ENCODE measurements at regions not wholly inside any gene's neighbourhood (a gene's known extent, or its start where the extent isn't known, plus 50 kb on each side); places are given as distances from the start of the nearest gene placed in this dataset.

- Histone ChIP-seq H4K91ac (ENCODE audit: low read depth, low read length, poor library complexity) (no peak overlapping the region), H3K4me3 (ENCODE audit: low read length in 2 of 2) (no peak overlapping the region), H3K27me3 (ENCODE audit: control insufficient read depth in 3 of 3, insufficient read depth in 3 of 3, low read depth in 1 of 3, low read length in 3 of 3) (no peaks in the 10 kb centered on the region), H3K9ac (ENCODE audit: low read depth, low read length, poor library complexity) (no peak overlapping the region), H2AK5ac (ENCODE audit: low read depth, low read length) (no peak overlapping the region), H2BK12ac (ENCODE audit: low read length) (no peak overlapping the region), H3K9me3 (replicated peaks in 1 of 2; ENCODE audit: control insufficient read depth in 2 of 2, insufficient read depth in 1 of 2, low read depth in 1 of 2, low read length in 2 of 2) (no peaks in the 10 kb centered on the region), H4K8ac (ENCODE audit: low read depth, low read length) (no peak overlapping the region), H3K4me2 (ENCODE audit: insufficient read depth, low read length, poor library complexity, severe bottlenecking) (no peak overlapping the region), H3K4me1 (ENCODE audit: control insufficient read depth in 2 of 2, insufficient read depth in 1 of 2, low read depth in 1 of 2, low read length in 2 of 2) (no peaks in the 10 kb centered on the region), H3K4ac (ENCODE audit: low read length) (no peak overlapping the region), H2BK5ac (ENCODE audit: low read length) (no peak overlapping the region), H3K14ac (ENCODE audit: low read length) (no peak overlapping the region), H3K18ac (ENCODE audit: low read length) (no peak overlapping the region), H2BK120ac (ENCODE audit: low read depth, low read length) (no peak overlapping the region), H2BK15ac (ENCODE audit: low read length) (no peak overlapping the region), H3K27ac (replicated peaks; ENCODE audit: low read length) (no peak overlapping the region), H3K36me3 (replicated peaks in 1 of 2; ENCODE audit: control insufficient read depth in 2 of 2, insufficient read depth in 2 of 2, low read length in 2 of 2) (no peaks in the 10 kb centered on the region), H2AFZ (ENCODE audit: low read length) (no peak overlapping the region), H3K23ac (ENCODE audit: low read depth, low read length, poor library complexity) (no peak overlapping the region), H3K79me1 (ENCODE audit: low read depth, low read length) (no peaks in the 10 kb centered on the region)
- no CpG with 5 or more reads among the region's 4 CpGs for WGBS, 2 donors (ENCODE audit: extremely low coverage in 2 of 2, insufficient read length in 2 of 2, insufficient replicate concordance in 1 of 2)
- DNase-seq (ENCODE audit: low spot score): no peak
Observed at GRCh38 chr3:160091441-160091840, 102.8 kb downstream of the IL12A start.

- no peak overlapping the region for H3K4me3 ChIP-seq (ENCODE audit: low read length in 2 of 2)
- WGBS, 2 donors (ENCODE audit: extremely low coverage in 2 of 2, insufficient read length in 2 of 2, insufficient replicate concordance in 1 of 2): no CpG with 5 or more reads among the region's 4 CpGs
- H3K4me1 ChIP-seq (ENCODE audit: control insufficient read depth in 2 of 2, insufficient read depth in 1 of 2, low read depth in 1 of 2, low read length in 2 of 2): no peaks in the 10 kb centered on the region
Observed at GRCh38 chr3:160092760-160093159, 104.1 kb downstream of the IL12A start.

GRCh38 chr3:160094562-160094961, 105.9 kb downstream of the IL12A start:
- Histone ChIP-seq H3K9me3 (replicated peaks in 1 of 2; ENCODE audit: control insufficient read depth in 2 of 2, insufficient read depth in 1 of 2, low read depth in 1 of 2, low read length in 2 of 2) (no peaks in the 10 kb centered on the region), H2AFZ (ENCODE audit: low read length) (no peak overlapping the region), H3K27ac (replicated peaks; ENCODE audit: low read length) (no peak overlapping the region), H3K79me1 (ENCODE audit: low read depth, low read length) (no peaks in the 10 kb centered on the region), H3K14ac (ENCODE audit: low read length) (no peak overlapping the region), H2BK15ac (ENCODE audit: low read length) (no peak overlapping the region), H3K36me3 (replicated peaks in 1 of 2; ENCODE audit: control insufficient read depth in 2 of 2, insufficient read depth in 2 of 2, low read length in 2 of 2) (no peaks in the 10 kb centered on the region), H4K91ac (ENCODE audit: low read depth, low read length, poor library complexity) (no peak overlapping the region), H2BK12ac (ENCODE audit: low read length) (no peak overlapping the region), H3K18ac (ENCODE audit: low read length) (no peak overlapping the region), H4K8ac (ENCODE audit: low read depth, low read length) (no peak overlapping the region), H3K27me3 (ENCODE audit: control insufficient read depth in 3 of 3, insufficient read depth in 3 of 3, low read depth in 1 of 3, low read length in 3 of 3) (no peaks in the 10 kb centered on the region), H3K4ac (ENCODE audit: low read length) (no peak overlapping the region), H3K4me3 (ENCODE audit: low read length in 2 of 2) (no peak overlapping the region), H3K4me1 (ENCODE audit: control insufficient read depth in 2 of 2, insufficient read depth in 1 of 2, low read depth in 1 of 2, low read length in 2 of 2) (peaks cover 0 to 3% of the 10 kb centered on the region in 2 donors), H3K9ac (ENCODE audit: low read depth, low read length, poor library complexity) (no peak overlapping the region), H2AK5ac (ENCODE audit: low read depth, low read length) (no peak overlapping the region), H2BK5ac (ENCODE audit: low read length) (no peak overlapping the region), H2BK120ac (ENCODE audit: low read depth, low read length) (no peak overlapping the region), H3K23ac (ENCODE audit: low read depth, low read length, poor library complexity) (no peak overlapping the region), H3K4me2 (ENCODE audit: insufficient read depth, low read length, poor library complexity, severe bottlenecking) (no peak overlapping the region)
- no peak for DNase-seq (ENCODE audit: low spot score)
- WGBS, 2 donors (ENCODE audit: extremely low coverage in 2 of 2, insufficient read length in 2 of 2, insufficient replicate concordance in 1 of 2): no CpG with 5 or more reads among the region's 4 CpGs

More at GRCh38 chr3:160092760-160093159, 104.1 kb downstream of the IL12A start:
- no peak overlapping the region for H2AK5ac ChIP-seq (ENCODE audit: low read depth, low read length)
- no peak overlapping the region for H3K14ac ChIP-seq (ENCODE audit: low read length)
- no peak overlapping the region for H3K27ac ChIP-seq (replicated peaks; ENCODE audit: low read length)
- DNase-seq (ENCODE audit: low spot score): no peak
- H3K4ac ChIP-seq (ENCODE audit: low read length): no peak overlapping the region
- H2AFZ ChIP-seq (ENCODE audit: low read length): no peak overlapping the region
- H2BK15ac ChIP-seq (ENCODE audit: low read length): no peak overlapping the region
- H3K9ac ChIP-seq (ENCODE audit: low read depth, low read length, poor library complexity): no peak overlapping the region
- no peak overlapping the region for H2BK12ac ChIP-seq (ENCODE audit: low read length)
- no peak overlapping the region for H3K23ac ChIP-seq (ENCODE audit: low read depth, low read length, poor library complexity)
- H3K4me2 ChIP-seq (ENCODE audit: insufficient read depth, low read length, poor library complexity, severe bottlenecking): no peak overlapping the region
- no peaks in the 10 kb centered on the region for H3K36me3 ChIP-seq (replicated peaks in 1 of 2; ENCODE audit: control insufficient read depth in 2 of 2, insufficient read depth in 2 of 2, low read length in 2 of 2)
- no peak overlapping the region for H3K18ac ChIP-seq (ENCODE audit: low read length)
- no peak overlapping the region for H4K8ac ChIP-seq (ENCODE audit: low read depth, low read length)
- H2BK5ac ChIP-seq (ENCODE audit: low read length): no peak overlapping the region
- no peak overlapping the region for H2BK120ac ChIP-seq (ENCODE audit: low read depth, low read length)
- no peaks in the 10 kb centered on the region for H3K79me1 ChIP-seq (ENCODE audit: low read depth, low read length)
- H4K91ac ChIP-seq (ENCODE audit: low read depth, low read length, poor library complexity): no peak overlapping the region
- H3K27me3 ChIP-seq (ENCODE audit: control insufficient read depth in 3 of 3, insufficient read depth in 3 of 3, low read depth in 1 of 3, low read length in 3 of 3): no peaks in the 10 kb centered on the region
- H3K9me3 ChIP-seq (replicated peaks in 1 of 2; ENCODE audit: control insufficient read depth in 2 of 2, insufficient read depth in 1 of 2, low read depth in 1 of 2, low read length in 2 of 2): no peaks in the 10 kb centered on the region

GRCh38 chr3:160097478-160097877, 108.8 kb downstream of the IL12A start:
- Histone ChIP-seq H2AFZ (ENCODE audit: low read length) (no peak overlapping the region), H3K14ac (ENCODE audit: low read length) (no peak overlapping the region), H2BK120ac (ENCODE audit: low read depth, low read length) (no peak overlapping the region), H3K27me3 (ENCODE audit: control insufficient read depth in 3 of 3, insufficient read depth in 3 of 3, low read depth in 1 of 3, low read length in 3 of 3) (no peaks in the 10 kb centered on the region), H2BK15ac (ENCODE audit: low read length) (no peak overlapping the region), H3K4me3 (ENCODE audit: low read length in 2 of 2) (no peak overlapping the region), H2BK5ac (ENCODE audit: low read length) (no peak overlapping the region), H3K9me3 (replicated peaks in 1 of 2; ENCODE audit: control insufficient read depth in 2 of 2, insufficient read depth in 1 of 2, low read depth in 1 of 2, low read length in 2 of 2) (no peaks in the 10 kb centered on the region), H3K27ac (replicated peaks; ENCODE audit: low read length) (no peak overlapping the region), H2BK12ac (ENCODE audit: low read length) (no peak overlapping the region), H3K18ac (ENCODE audit: low read length) (no peak overlapping the region), H3K9ac (ENCODE audit: low read depth, low read length, poor library complexity) (no peak overlapping the region), H3K4ac (ENCODE audit: low read length) (no peak overlapping the region), H3K36me3 (replicated peaks in 1 of 2; ENCODE audit: control insufficient read depth in 2 of 2, insufficient read depth in 2 of 2, low read length in 2 of 2) (no peaks in the 10 kb centered on the region), H4K8ac (ENCODE audit: low read depth, low read length) (no peak overlapping the region), H3K79me1 (ENCODE audit: low read depth, low read length) (no peaks in the 10 kb centered on the region), H3K4me1 (ENCODE audit: control insufficient read depth in 2 of 2, insufficient read depth in 1 of 2, low read depth in 1 of 2, low read length in 2 of 2) (peaks cover 0 to 3% of the 10 kb centered on the region in 2 donors), H2AK5ac (ENCODE audit: low read depth, low read length) (no peak overlapping the region), H4K91ac (ENCODE audit: low read depth, low read length, poor library complexity) (no peak overlapping the region), H3K4me2 (ENCODE audit: insufficient read depth, low read length, poor library complexity, severe bottlenecking) (no peak overlapping the region), H3K23ac (ENCODE audit: low read depth, low read length, poor library complexity) (no peak overlapping the region)
- no peak for DNase-seq (ENCODE audit: low spot score)
- WGBS, 2 donors (ENCODE audit: extremely low coverage in 2 of 2, insufficient read length in 2 of 2, insufficient replicate concordance in 1 of 2): no CpG with 5 or more reads among the region's 11 CpGs

Measured in neuronal stem cell (in vitro differentiated cells).